GM11168 (cell line): ENCODE measurements at regions not wholly inside any gene's neighbourhood (a gene's known extent, or its start where the extent isn't known, plus 50 kb on each side); places are given as distances from the start of the nearest gene placed in this dataset.

Experiments used
- in situ Hi-C: fragments of 300-500 bp; cut with MboI; formaldehyde crosslinking; loops from one replicate; pipeline ENCODE4 v1.12.0; 2022; ENCODE audit warnings: low sequenced_read_pairs; ENCODE audit not compliant: unreplicated experiment

DNA sequence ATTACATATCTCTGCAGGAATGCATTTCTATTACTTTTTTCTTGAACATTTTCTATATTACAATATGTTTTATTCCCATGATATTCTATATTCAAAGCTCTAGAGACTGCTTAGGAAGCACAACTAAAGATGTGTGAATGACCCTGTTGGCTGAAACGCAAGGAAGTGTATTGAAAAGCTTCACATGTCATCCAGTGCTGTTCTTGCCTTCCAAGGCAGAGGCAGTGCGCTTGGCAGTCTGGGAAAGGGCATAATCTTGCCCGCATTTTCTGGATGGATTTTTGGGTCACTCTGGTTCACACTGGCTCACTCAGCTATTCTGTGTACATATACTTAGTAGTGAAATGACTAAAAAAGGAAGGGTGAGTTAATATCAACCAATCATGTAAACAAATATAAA is 262.4 kb downstream of the PTPRC start:
- in situ Hi-C loops, result no loop called here

GRCh38 chr1:198902655-198903054 is 263.8 kb downstream of the PTPRC start:
- in situ Hi-C loops, result no loop called here

DNA sequence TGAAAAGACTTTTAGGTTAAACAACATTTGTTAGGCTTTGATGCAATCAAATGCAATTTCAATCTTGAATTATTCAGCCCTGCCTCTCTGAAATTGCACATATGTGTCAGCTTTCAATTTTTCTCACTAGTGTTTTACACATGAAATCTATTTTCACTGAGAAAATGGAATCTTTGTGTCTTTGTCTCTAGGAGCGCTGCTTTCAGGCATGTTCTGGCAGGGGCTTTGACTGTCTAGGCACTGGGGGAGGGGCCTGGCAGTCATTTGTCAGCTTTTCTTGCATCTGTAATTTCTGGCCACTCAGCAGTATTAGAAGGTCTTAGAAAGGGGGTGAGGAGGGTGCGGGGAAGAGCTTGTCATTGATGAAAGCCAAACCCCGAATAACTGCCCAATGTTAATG is 264.4 kb downstream of the PTPRC start:
- in situ Hi-C loops, result no loop called here

- in situ Hi-C loops, result no loop called here
Measured at GRCh38 chr1:198903621-198904020, 264.8 kb downstream of the PTPRC start.

GRCh38 chr1:198904321-198904720 is 265.5 kb downstream of the PTPRC start:
- in situ Hi-C loops, result no loop called here

GRCh38 chr1:198906739-198907422 is 268.0 kb downstream of the PTPRC start:
- in situ Hi-C loops, result no loop called here

DNA sequence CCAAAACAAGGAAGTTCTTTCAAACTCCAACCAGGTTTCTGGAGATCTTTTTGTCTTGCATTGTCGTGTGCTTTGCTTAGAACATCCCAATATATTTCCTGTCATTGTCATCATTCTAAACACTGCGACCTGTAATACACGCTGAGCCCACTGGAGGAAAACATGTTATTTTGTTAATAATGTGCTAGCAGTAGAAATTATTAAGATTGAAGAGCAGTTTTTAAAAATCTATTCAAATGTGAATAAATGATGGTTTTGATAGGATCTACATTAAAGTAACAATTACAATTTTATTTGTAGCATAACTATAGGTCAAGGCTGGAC is 268.5 kb downstream of the PTPRC start:
- in situ Hi-C loops, result no loop called here

DNA sequence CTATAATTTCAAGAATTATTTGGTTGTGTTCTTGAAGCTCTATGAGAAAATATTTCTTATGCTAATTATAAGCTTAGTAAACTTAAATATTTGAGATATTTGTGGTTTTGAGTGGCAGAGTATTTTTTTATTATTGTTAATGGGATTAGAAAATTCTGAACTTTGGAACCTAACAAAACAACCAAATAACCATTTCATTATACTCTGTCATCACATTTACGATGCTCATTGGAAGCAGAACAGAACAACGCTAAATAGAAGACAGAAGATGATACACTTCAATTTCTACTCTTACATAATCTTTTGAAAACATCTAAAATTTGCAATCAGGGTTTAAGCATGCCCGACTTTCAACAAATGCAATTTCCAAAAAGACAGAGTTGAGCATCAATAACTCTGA is 270.2 kb downstream of the PTPRC start:
- in situ Hi-C loops, result no loop called here

DNA sequence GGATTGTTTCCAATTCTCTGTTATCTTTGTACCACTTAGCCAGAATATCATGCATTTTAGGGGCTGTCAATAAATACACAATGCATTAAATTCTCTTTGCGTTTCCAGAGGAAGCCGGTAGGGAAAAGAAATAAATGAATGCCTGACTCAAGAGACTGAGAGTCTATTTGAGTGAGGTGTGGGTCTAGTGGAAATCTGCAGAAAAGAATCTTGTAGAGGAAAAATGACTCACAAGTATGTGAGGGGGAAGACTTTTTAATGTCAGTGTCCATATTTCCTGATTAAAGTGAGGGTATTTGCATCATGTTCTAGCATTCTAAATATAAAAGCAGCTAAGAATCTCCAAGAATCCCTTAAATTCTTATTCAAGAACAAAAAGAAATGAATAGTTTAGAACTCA is 271.1 kb downstream of the PTPRC start:
- in situ Hi-C loops, result no loop called here

GRCh38 chr1:198910816-198911215 is 272.0 kb downstream of the PTPRC start:
- in situ Hi-C loops, result no loop called here

DNA sequence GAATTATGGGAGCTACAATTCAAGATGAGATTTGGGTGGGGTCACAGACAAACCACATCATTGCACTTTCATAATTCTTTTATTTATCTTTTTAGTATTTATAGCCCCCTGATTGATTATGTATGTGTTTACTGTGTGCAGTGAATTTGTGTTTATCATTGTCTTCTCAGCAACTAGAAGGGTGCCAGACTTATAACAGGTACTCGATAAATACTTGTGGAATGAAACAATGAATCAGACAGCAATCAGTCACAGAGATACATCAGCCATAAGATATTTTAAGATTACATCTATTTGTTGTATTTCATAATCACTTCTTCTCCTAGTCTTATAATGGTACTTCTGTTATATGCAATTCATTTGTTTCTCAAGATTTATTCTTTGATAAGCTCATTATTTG is 273.2 kb downstream of the PTPRC start:
- in situ Hi-C loops, result no loop called here

DNA sequence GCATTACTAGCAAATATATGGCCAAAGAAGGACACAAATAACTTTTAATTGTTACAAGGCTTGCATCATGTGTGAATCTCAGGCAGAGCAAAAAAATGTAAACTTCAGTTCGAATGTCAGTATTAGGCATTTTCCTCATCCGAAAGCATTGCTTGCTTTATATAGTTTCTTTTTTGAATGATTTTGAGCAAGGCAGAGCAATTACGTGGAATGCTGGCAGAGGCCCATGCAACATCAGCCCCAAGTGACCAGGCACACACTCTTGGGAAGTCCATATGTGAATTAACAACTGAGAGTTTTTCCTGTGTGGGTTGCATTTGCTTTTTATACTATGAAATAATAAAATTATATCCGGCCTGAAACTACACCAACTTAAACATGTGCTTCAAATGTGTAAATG is 274.8 kb downstream of the PTPRC start:
- in situ Hi-C loops, result no loop called here

GRCh38 chr1:198915327-198916231 is 276.7 kb downstream of the PTPRC start:
- in situ Hi-C loops, result no loop called here

- in situ Hi-C loops, result no loop called here
Measured at GRCh38 chr1:198917226-198917625, 278.4 kb downstream of the PTPRC start.

DNA sequence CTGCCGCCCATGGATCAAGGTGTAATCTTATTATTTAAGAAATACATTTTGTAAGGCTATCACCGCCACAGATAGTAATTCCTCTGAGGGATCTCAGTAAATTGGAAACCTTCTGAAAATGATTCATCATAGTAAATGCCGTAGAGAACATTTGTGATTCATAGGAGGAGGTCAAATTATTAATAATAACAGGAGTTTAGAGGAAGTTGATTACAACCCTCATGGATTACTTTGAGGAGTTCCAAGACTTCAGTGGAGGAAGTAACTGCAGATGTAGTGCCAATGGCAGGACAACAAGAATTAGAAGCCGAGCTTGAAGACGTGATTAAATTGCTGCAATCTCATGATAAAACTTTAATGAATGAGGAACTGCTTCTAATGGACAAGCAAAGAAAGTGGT is 280.1 kb downstream of the PTPRC start:
- in situ Hi-C loops, result no loop called here

GRCh38 chr1:198919667-198920398 is 281.0 kb downstream of the PTPRC start:
- in situ Hi-C loops, result no loop called here

GRCh38 chr1:198922638-198923430 is 284.0 kb downstream of the PTPRC start:
- in situ Hi-C loops, result no loop called here

DNA sequence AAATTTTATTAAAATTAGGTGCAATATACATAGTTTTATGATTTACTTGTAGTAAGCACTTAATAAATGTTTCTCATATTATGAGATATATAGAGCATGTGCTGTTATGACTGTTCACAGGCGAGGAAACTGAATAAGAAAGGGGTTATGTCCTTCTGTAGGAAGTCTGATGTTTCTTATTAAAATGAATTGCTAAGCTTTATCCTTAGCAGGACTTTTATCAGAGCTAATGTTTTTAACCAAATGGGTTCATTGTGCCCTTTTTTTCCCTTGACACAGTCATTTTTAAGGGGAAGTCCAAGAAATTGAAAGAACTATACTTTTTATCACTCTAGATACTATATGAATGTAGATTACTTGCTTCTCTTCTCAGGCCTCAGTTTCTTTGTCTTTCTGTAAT is 285.2 kb downstream of the PTPRC start:
- in situ Hi-C loops, result no loop called here

DNA sequence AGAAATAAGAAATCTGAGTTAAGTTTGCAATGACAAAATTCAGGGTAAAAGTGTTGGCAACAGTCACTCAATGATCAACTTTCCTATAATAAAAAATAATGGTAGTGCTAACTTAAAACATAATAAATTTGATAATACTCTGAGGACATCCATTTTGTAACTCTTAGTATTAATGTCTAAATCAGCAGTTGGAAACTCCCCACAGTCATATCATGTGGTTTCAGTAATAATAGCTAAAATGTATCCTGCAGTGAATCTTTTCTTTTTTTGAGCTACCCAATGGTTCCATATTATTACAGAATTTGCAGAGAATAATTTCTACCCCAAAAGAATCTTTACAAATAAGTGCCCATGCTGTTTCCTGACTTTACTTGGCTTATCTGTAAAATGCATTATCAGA is 286.7 kb downstream of the PTPRC start:
- in situ Hi-C loops, result no loop called here

GRCh38 chr1:198927129-198927528 is 288.3 kb downstream of the PTPRC start:
- in situ Hi-C loops, result no loop called here
